Endothelial cell (in vitro differentiated cells): ENCODE measurements at regions not wholly inside any gene's neighbourhood (a gene's known extent, or its start where the extent isn't known, plus 50 kb on each side); places are given as distances from the start of the nearest gene placed in this dataset.

Source experiments
- DNase-seq: peaks from one replicate; pipeline ENCODE4 v3.0.0; 2021; ENCODE audit warnings: low spot score
- H3K27ac Mint-ChIP-seq: one replicate; pipeline ENCODE4 v1.8.0; 2021; ENCODE audit warnings: mixed read lengths, inconsistent platforms; ENCODE audit not compliant: unreplicated experiment
- H3K27me3 Mint-ChIP-seq: one replicate; pipeline ENCODE4 v1.8.0; 2021; ENCODE audit warnings: mild to moderate bottlenecking, moderate library complexity, mixed read lengths, inconsistent platforms; ENCODE audit not compliant: unreplicated experiment
- H3K36me3 Mint-ChIP-seq: one replicate; pipeline ENCODE4 v1.8.0; 2021; ENCODE audit warnings: mild to moderate bottlenecking, low read depth, mixed read lengths, inconsistent platforms; ENCODE audit not compliant: unreplicated experiment
- H3K4me1 Mint-ChIP-seq: one replicate; pipeline ENCODE4 v1.8.0; 2021; ENCODE audit warnings: mild to moderate bottlenecking, mixed read lengths, inconsistent platforms; ENCODE audit not compliant: unreplicated experiment
- H3K4me3 Mint-ChIP-seq: one replicate; pipeline ENCODE4 v1.8.0; 2021; ENCODE audit warnings: mild to moderate bottlenecking, mixed read lengths, inconsistent platforms; ENCODE audit not compliant: unreplicated experiment
- H3K9me3 Mint-ChIP-seq: one replicate; pipeline ENCODE4 v1.8.0; 2021; ENCODE audit warnings: mixed read lengths, inconsistent platforms; ENCODE audit not compliant: unreplicated experiment
- TF ChIP-seq, protein P1 (sequence below): fragments of 200-600 bp; sonication (generic); IDR thresholded peaks from one replicate; pipeline ENCODE4 v1.5.0; 2021; ENCODE audit warnings: antibody characterized with exemption; ENCODE audit not compliant: unreplicated experiment

DNA sequence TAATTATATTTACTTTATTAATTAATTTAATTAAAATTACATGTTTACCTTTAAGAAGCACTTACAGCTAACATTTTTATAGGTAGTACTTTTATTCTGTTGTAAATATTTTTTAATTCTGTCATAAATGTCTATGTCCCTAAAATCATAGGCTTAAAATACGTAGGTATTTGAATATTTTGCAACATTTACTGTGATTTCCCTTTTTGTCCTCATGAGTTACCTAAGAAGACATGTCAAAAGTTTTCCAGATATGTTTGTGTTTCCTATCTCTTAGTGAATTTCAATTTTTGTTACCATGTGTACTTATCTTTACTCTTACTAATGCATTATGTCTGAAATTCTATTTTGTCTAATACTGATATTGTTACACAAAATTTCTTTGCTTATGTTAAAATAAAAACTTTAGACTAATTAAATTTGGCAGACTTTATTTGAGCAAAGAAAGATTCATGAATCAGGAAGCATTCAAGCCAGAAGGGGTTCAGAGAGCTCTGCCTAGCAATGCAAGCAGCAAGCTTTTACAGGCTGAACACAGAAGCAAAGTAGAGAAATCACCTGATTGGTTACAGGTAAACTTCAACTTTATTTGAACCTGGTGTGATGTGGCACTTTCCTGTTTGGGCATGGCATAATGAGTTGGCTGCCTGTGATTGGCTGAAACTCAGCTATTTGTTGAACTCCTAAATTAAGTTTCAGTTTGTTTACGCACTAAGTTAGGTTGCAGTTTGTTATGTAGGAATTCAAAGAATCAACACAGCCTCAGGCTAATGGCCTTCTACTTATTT lies 123.2 kb upstream of the TMEM170B start:
- DNase-seq, result no peak
- Mint-ChIP-seq H3K27ac (no peak overlapping the region), H3K4me1 (peaks cover 2% of the 10 kb centered on the region)

DNA sequence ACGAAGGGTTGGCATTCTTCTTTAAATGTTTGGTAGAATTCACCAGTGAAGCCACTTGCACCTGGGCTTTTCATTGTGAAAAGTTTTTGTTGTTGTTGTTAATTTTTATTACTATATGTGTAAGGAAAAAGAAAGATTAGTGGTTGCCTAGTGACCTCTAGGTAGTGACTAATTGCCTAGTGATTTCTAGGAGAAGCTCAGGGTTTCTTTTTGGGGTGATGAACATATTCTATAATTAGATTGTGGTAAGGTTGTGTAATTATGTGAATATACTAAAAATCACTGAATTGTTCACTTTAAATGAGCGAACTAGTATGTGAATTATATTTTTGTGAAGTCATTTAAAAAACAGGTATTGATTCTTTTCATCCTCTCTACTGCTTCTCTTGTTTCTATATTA lies 123.8 kb upstream of the TMEM170B start:
- Mint-ChIP-seq H3K4me1 (peaks cover 5% of the 10 kb centered on the region), H3K4me3 (no peak overlapping the region), H3K36me3 (no peaks in the 10 kb centered on the region), H3K9me3 (no peaks in the 10 kb centered on the region), H3K27me3 (no peaks in the 10 kb centered on the region), H3K27ac (no peak overlapping the region)
- DNase-seq, result no peak
- TF ChIP-seq, protein P1, sequence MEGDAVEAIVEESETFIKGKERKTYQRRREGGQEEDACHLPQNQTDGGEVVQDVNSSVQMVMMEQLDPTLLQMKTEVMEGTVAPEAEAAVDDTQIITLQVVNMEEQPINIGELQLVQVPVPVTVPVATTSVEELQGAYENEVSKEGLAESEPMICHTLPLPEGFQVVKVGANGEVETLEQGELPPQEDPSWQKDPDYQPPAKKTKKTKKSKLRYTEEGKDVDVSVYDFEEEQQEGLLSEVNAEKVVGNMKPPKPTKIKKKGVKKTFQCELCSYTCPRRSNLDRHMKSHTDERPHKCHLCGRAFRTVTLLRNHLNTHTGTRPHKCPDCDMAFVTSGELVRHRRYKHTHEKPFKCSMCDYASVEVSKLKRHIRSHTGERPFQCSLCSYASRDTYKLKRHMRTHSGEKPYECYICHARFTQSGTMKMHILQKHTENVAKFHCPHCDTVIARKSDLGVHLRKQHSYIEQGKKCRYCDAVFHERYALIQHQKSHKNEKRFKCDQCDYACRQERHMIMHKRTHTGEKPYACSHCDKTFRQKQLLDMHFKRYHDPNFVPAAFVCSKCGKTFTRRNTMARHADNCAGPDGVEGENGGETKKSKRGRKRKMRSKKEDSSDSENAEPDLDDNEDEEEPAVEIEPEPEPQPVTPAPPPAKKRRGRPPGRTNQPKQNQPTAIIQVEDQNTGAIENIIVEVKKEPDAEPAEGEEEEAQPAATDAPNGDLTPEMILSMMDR, result no peak

More for the DNA sequence above, 123.2 kb upstream of the TMEM170B start:
- Mint-ChIP-seq H3K4me3 (no peak overlapping the region), H3K27me3 (no peaks in the 10 kb centered on the region), H3K9me3 (no peaks in the 10 kb centered on the region), H3K36me3 (no peaks in the 10 kb centered on the region)
- TF ChIP-seq, protein P1, result no peak

DNA sequence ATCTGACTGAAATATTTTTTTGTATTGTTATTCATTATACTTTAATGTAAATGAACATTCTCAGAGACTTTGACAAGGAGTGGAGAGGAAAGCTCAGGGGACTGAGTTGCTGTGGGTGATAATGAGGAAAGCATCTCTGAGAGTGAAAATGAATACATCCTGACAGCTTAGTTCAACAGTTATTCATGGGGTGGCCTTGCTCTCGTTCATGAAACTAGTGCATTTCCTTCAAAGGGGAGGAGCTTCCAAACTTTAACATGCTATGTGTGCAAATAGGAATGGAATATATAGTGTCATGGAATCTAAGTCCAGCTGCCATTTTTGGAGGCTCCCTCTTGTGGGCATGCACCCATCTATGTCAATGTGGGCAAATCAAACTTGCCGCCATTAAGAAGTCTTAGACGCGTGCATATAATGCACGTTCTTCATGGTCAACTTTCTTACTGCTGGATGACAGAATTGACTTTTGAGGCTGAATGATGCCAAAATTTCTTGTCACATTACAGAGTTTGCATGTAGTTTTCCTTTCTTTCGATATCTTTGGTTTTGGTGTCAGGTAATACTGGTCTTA lies 124.3 kb upstream of the TMEM170B start:
- no peaks in the 10 kb centered on the region for H3K36me3 Mint-ChIP-seq
- TF ChIP-seq, protein P1, result no peak
- H3K4me1 Mint-ChIP-seq, result peaks cover 5% of the 10 kb centered on the region
- DNase-seq, result no peak
- no peaks in the 10 kb centered on the region for H3K9me3 Mint-ChIP-seq
- H3K4me3 Mint-ChIP-seq, result no peak overlapping the region
- H3K27ac Mint-ChIP-seq, result no peak overlapping the region
- no peaks in the 10 kb centered on the region for H3K27me3 Mint-ChIP-seq

DNA sequence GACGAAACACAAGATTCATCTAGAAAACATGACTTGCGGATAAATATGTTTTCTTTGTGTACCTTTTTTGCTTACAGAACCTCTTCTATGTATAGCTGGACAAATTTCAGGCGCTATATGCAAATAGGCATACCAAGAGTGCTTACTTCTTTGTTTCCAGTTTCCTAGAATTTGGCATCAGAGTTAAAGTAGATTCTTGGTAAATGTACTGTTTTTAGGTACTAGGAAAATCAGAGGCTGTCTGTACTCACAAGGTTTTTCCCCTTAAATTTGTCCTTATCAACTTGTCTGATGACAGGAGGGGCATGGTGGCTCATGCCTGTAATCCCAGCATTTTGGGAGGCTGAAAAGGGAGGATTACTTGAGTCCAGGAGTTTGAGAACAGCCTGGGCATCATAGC lies 124.9 kb upstream of the TMEM170B start:
- H3K4me3 Mint-ChIP-seq, result no peak overlapping the region
- peaks cover 5% of the 10 kb centered on the region for H3K4me1 Mint-ChIP-seq
- TF ChIP-seq, protein P1, result no peak
- no peak for DNase-seq
- no peaks in the 10 kb centered on the region for H3K36me3 Mint-ChIP-seq
- no peaks in the 10 kb centered on the region for H3K9me3 Mint-ChIP-seq
- no peak overlapping the region for H3K27ac Mint-ChIP-seq
- no peaks in the 10 kb centered on the region for H3K27me3 Mint-ChIP-seq

DNA sequence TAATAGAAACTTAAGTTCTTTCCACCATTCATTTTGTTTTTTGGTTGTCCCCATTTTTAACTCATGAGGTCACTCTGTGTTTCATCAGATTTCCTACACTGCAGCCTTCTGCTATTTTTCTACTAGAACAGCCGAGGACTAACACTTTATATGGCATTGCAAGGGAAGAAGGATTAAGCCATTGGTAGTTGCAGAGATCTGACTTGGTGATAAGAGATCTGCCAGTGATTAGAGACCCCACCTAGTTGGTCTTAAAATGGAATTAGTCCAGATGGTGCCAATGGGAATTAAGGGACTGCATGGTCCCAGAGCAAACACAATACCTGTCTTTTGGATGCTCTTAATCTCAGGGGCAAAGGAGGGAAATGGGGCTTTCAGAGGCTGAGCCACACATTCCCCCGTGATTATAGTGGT lies 125.5 kb upstream of the TMEM170B start:
- Mint-ChIP-seq H3K27me3 (no peaks in the 10 kb centered on the region), H3K36me3 (no peaks in the 10 kb centered on the region), H3K4me1 (peaks cover 5% of the 10 kb centered on the region), H3K9me3 (no peaks in the 10 kb centered on the region), H3K27ac (no peak overlapping the region), H3K4me3 (no peak overlapping the region)
- TF ChIP-seq, protein P1, result no peak
- DNase-seq, result no peak
